Hematopoietic multipotent progenitor cell treated with erythropoietin and hydrocortisone succinate and interleukin-3 and kit ligand, for 8 days (in vitro differentiated cells): ENCODE measurements at regions not wholly inside any gene's neighbourhood (a gene's known extent, or its start where the extent isn't known, plus 50 kb on each side); places are given as distances from the start of the nearest gene placed in this dataset.
"Not testable (repeated sequence)": the region's sequence is repeated elsewhere in the genome, so short reads cannot be mapped to it uniquely, and the experiment has no call there.

Experiments
- DNase-seq: peaks from one replicate; pipeline ENCODE4 v3.0.0-alpha.2; 2015

- no peak for DNase-seq
Measured at GRCh38 chr4:144384408-144384807, 243.9 kb upstream of the GYPA start.

GRCh38 chr4:144399927-144400326, 246.0 kb upstream of the HHIP start:
- DNase-seq = no peak

- no peak for DNase-seq
Measured at GRCh38 chr4:144402176-144402575, 243.8 kb upstream of the HHIP start.

GRCh38 chr4:144402999-144403398, 243.0 kb upstream of the HHIP start:
- DNase-seq = no peak

- DNase-seq = no peak
Measured at GRCh38 chr4:144403893-144404292, 242.1 kb upstream of the HHIP start.

- no peak for DNase-seq
Measured at GRCh38 chr4:144409525-144409924, 236.4 kb upstream of the HHIP start.

- DNase-seq = no peak
Measured at GRCh38 chr4:144410230-144410783, 235.6 kb upstream of the HHIP start.

- DNase-seq = no peak
Measured at GRCh38 chr4:144411119-144411518, 234.8 kb upstream of the HHIP start.

GRCh38 chr4:144411700-144412099, 234.3 kb upstream of the HHIP start:
- DNase-seq = no peak

GRCh38 chr4:144421056-144421455, 224.9 kb upstream of the HHIP start:
- no peak for DNase-seq

- DNase-seq = no peak
Measured at GRCh38 chr4:144421839-144422565, 224.0 kb upstream of the HHIP start.

GRCh38 chr4:144423930-144424329, 222.0 kb upstream of the HHIP start:
- no peak for DNase-seq

GRCh38 chr4:144426023-144426422, 219.9 kb upstream of the HHIP start:
- not testable (repeated sequence) for DNase-seq

GRCh38 chr4:144442713-144443112, 203.2 kb upstream of the HHIP start:
- no peak for DNase-seq

- no peak for DNase-seq
Measured at GRCh38 chr4:144449611-144450010, 196.3 kb upstream of the HHIP start.

- no peak for DNase-seq
Measured at GRCh38 chr4:144450526-144450925, 195.4 kb upstream of the HHIP start.

- no peak for DNase-seq
Measured at GRCh38 chr4:144451766-144452450, 194.0 kb upstream of the HHIP start.

GRCh38 chr4:144456196-144456595, 189.8 kb upstream of the HHIP start:
- DNase-seq = no peak

- DNase-seq = no peak
Measured at GRCh38 chr4:144461906-144462305, 184.1 kb upstream of the HHIP start.

- DNase-seq = no peak
Measured at GRCh38 chr4:144463236-144463635, 182.7 kb upstream of the HHIP start.

GRCh38 chr4:144463896-144464295, 182.1 kb upstream of the HHIP start:
- DNase-seq = no peak

- no peak for DNase-seq
Measured at GRCh38 chr4:144465546-144465945, 180.4 kb upstream of the HHIP start.

GRCh38 chr4:144480068-144480467, 165.9 kb upstream of the HHIP start:
- DNase-seq = no peak

- DNase-seq = no peak
Measured at GRCh38 chr4:144489831-144490230, 156.1 kb upstream of the HHIP start.
